VCaP (cell line): ENCODE measurements at regions not wholly inside any gene's neighbourhood (a gene's known extent, or its start where the extent isn't known, plus 50 kb on each side); places are given as distances from the start of the nearest gene placed in this dataset.

Source experiments
- H3K27ac ChIP-seq: fragments of 450-650 bp; 2 replicates; pipeline ENCODE4 v1.5.1; 2017
- TF ChIP-seq, protein P1 (sequence below): fragments of 450-650 bp; conservative IDR thresholded peaks from 2 replicates; pipeline ENCODE4 v1.5.1; 2017; ENCODE audit warnings: mild to moderate bottlenecking, moderate library complexity

DNA sequence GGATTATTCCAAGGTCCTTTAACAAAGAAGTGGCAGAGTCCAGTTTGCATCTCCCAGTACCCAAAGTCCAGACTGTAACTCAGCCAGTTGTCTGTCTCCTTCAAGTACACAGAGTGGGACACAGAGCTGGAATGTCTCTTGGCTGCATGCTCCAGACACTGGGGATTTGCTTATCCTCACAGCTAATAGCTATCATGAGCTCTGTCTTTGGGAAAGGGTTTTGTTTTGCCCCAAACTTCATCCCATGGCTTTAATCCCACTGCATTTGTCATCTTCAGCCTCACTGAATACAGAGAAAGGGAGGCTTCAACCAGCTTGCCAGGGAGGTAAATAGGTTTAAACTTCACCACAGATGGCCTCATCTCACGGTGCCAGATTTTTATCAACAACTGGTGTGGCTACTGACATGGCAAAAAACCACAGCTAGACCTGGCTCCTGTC lies 412.2 kb upstream of the SLC24A2 start:
- TF ChIP-seq, protein P1, sequence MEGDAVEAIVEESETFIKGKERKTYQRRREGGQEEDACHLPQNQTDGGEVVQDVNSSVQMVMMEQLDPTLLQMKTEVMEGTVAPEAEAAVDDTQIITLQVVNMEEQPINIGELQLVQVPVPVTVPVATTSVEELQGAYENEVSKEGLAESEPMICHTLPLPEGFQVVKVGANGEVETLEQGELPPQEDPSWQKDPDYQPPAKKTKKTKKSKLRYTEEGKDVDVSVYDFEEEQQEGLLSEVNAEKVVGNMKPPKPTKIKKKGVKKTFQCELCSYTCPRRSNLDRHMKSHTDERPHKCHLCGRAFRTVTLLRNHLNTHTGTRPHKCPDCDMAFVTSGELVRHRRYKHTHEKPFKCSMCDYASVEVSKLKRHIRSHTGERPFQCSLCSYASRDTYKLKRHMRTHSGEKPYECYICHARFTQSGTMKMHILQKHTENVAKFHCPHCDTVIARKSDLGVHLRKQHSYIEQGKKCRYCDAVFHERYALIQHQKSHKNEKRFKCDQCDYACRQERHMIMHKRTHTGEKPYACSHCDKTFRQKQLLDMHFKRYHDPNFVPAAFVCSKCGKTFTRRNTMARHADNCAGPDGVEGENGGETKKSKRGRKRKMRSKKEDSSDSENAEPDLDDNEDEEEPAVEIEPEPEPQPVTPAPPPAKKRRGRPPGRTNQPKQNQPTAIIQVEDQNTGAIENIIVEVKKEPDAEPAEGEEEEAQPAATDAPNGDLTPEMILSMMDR: no peak
- H3K27ac ChIP-seq: peak overlapping the region; percentile 42

DNA sequence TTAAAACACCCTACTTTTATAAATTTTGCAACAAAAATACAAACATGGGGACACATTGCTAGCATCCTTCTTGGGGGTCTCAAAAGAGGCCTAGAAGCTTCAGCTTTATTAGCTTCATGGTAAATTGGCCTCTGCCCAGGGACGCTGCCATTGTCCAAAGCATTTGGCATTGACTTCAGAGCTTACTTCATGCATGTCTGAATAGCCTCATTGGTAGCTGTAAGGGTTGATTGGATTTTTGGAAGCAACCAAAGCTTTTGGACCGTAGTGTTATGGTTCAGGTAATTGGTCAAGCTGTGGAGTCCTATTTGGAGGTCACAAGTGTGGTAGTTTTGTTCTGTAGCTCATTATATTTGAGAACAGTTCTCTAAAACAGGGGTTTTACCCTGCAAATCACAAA lies 411.7 kb upstream of the SLC24A2 start:
- H3K27ac ChIP-seq: peak overlapping the region; percentile 42
- TF ChIP-seq, protein P1: no peak

DNA sequence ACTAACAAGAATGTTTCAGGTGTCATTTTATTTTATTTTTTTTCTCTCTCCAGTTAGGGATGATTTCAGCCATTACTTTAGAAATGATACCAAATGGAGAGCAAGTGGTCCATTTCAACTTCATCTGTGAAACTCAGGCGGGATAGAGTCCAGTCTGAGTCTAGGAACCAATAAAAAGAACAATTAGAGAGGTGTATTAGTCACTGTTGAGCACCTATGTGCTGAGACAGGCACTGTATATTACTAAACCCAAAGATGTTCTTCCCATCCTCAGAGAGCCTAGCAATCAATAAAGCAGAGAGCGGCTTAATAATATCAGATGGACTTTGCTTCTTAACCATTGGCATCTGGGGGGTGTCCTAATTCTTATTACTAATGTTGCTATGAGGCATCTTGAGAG lies 410.3 kb upstream of the SLC24A2 start:
- TF ChIP-seq, protein P1: no peak
- peak overlapping the region; percentile 84 for H3K27ac ChIP-seq

DNA sequence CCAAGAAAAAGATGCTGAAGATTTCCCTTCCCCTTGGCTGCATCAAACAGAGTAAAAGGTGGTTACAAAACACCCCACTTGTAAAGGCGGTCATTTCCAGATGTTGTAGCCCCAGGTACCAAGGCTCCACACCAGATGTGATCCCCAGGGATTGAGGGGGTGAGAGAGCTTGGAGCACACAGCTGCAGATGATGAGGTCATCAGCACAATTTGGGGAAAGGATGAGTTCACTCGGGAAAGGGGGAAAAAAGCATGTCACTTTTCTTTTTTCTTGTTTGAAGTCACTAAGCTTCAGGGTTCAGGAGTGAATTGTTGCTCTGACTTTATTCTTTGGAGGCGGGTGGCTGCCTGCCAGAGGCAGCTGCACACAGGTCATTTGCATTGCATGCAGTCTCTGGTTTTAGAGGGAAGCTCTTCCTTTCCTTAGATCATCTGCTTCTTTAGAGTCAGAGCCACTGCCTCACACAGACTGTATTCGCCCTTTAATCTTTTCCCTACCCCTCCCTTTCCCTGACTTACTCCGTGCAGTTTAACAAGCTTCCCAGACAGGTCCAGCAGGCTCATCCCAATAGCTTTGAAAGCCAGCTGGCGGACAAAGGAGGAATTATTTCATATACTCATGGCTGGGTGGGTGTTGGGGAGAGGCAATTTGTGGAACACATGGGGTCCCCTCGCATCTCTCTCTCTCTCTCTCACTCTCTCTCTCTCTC lies 409.3 kb upstream of the SLC24A2 start:
- TF ChIP-seq, protein P1: peak; percentile 59
- peak overlapping the region; percentile 84 for H3K27ac ChIP-seq

DNA sequence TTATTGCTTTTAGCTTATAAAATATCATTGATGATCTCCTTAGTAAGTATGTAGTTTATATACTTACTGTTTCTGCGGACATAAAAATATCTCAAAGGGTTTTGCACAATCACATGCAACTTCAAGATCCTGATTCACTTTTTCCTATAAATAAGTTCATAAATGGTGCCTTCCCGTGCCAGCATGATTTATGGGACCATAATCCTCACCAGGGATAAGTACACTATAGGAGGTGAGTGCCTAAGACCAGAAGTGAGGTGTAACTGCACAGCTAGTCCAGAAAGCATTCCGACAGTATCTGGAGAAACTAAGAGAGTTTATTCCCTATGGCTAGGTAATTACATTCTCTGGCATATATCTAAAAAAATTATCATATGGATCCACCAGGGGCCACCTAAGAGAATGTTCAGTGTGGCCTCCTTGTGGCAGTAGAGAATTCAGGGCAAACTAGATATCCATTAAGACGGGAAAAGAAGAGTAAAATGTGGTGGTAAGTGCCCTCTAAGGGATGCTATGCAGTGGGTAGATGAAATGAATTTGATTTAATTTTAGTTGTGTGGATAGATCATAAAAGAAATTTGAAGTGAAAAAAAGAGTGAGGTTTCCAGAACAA lies 402.5 kb upstream of the SLC24A2 start:
- no peak overlapping the region for H3K27ac ChIP-seq
- TF ChIP-seq, protein P1: no peak

DNA sequence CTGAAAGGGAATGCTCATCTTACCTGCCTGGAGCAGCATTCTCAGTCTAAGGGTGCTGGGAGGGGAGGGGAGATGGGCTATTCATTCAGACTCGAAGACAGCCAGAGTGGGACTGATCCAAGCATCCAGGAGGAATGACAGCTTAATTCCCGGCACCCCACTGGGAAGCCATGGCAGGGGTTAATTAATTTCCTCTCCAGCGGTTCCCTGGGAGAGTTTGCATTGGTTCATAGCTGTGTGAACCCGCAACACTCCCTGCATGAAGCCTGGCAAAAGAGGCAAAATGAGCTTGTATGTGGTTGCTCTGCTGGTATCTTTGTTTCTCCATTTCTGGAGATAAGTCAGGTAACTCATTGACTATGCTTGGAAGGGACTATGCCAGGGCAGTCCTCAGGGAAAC lies 401.0 kb upstream of the SLC24A2 start:
- no peak overlapping the region for H3K27ac ChIP-seq
- TF ChIP-seq, protein P1: no peak

DNA sequence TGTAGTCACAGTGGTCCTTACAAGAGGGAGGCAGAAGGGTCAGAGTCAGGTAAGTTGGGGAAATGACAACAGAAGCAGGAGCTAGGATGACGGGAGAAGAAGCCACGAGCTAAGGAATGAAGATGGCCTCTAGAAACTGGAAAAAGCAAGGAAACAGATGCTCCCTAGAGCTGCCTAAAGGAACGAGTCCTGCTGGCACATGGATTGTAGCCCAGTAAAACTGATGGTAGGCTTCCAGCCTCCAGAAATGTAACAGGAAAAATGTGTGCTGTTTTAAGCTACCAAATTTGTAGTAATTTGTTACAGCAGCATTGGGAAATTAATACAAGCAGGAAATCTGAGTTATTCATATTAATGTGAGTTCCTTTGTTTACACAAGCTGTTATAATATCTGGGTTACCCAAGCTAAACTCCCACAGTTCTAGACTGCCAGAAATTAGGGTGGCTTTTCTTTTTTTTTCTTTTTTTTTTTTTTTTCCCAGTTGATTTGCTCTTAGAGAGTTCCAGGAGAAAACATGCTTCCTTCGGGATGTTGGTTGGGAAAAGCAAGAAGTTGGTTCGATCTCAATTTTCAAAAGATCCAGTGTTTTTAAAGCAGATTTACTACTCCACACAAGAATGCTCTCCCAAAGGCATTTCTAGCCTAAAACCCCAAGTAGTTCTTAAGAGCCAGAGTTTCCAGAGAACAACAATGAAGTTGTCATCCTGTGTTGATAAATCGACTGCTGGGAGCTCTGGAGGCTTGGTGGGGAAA lies 400.0 kb upstream of the SLC24A2 start:
- TF ChIP-seq, protein P1: no peak
- no peak overlapping the region for H3K27ac ChIP-seq
